ENCODE measurements at regions not wholly inside any gene's neighbourhood (a gene's known extent, or its start where the extent isn't known, plus 50 kb on each side); places are given as distances from the start of the nearest gene placed in this dataset.

DNA sequence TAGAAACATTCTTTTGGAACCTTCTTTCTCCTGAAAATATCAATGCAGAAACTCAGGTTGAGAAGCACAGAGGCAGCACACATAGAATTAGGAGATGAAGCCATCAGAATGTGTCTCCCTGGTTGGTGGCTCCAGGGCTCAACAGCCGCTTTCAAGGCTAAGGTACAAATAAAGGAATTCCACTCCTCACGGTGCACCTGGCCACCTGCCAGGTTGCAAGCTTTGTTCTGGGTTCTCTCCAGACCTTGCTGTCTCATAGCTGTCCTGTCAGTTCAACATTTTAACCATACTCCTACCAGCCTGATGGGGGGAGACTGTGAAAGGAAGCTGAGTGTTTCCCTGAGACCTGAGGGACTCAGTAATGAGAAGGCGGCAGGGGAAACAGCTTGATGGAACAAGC, 96.3 kb upstream of the HPF1 start:
- H3K4me2 ChIP-seq (ENCODE audit: low read length): no peak overlapping the region
- H3K36me3 ChIP-seq (ENCODE audit: insufficient read depth, low read length): no peaks in the 10 kb centered on the region
- no peaks in the 10 kb centered on the region for H3K9me3 ChIP-seq (ENCODE audit: low read length)
- intact Hi-C loops (cut with micrococcal nuclease; ENCODE audit: unreplicated experiment): no loop called here
- no peaks in the 10 kb centered on the region for H3K9me2 ChIP-seq (ENCODE audit: insufficient read depth, low read length)
- no TSS peak for BruUV-seq (replicated peaks)
- H4K20me1 ChIP-seq (ENCODE audit: insufficient read depth, low read length): no peaks in the 10 kb centered on the region
- H3K27ac ChIP-seq (ENCODE audit: low read depth, low read length, poor library complexity, severe bottlenecking): no peak overlapping the region
- H2AFZ ChIP-seq (ENCODE audit: low read length): no peak overlapping the region
- H3K4me1 ChIP-seq (ENCODE audit: insufficient read depth, low read length, poor library complexity, severe bottlenecking): no peaks in the 10 kb centered on the region
- CTCF ChIA-PET (ENCODE audit: unreplicated experiment): no interaction called here
- TF ChIP-seq EZH2phosphoT487 (IDR thresholded peaks at IDR 0.05; ENCODE audit: borderline replicate concordance, low read depth, low read length): no peak
- TF ChIP-seq, protein P1, sequence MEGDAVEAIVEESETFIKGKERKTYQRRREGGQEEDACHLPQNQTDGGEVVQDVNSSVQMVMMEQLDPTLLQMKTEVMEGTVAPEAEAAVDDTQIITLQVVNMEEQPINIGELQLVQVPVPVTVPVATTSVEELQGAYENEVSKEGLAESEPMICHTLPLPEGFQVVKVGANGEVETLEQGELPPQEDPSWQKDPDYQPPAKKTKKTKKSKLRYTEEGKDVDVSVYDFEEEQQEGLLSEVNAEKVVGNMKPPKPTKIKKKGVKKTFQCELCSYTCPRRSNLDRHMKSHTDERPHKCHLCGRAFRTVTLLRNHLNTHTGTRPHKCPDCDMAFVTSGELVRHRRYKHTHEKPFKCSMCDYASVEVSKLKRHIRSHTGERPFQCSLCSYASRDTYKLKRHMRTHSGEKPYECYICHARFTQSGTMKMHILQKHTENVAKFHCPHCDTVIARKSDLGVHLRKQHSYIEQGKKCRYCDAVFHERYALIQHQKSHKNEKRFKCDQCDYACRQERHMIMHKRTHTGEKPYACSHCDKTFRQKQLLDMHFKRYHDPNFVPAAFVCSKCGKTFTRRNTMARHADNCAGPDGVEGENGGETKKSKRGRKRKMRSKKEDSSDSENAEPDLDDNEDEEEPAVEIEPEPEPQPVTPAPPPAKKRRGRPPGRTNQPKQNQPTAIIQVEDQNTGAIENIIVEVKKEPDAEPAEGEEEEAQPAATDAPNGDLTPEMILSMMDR (conservative IDR thresholded peaks at IDR 0.05; ENCODE audit: low read length): no peak
- POLR2A ChIA-PET: no interaction called here
- DNase-seq (ENCODE audit: low spot score): no peak
- H3K4me3 ChIP-seq (ENCODE audit: low read depth, low read length, poor library complexity, severe bottlenecking): no peak overlapping the region
- H3K79me2 ChIP-seq (ENCODE audit: insufficient read depth, low read depth, low read length): no peaks in the 10 kb centered on the region

GRCh38 chr4:169852481-169852880, 94.7 kb upstream of the HPF1 start:
- no peaks in the 10 kb centered on the region for H3K9me2 ChIP-seq (ENCODE audit: insufficient read depth, low read length)
- no peaks in the 10 kb centered on the region for H3K9me3 ChIP-seq (ENCODE audit: low read length)
- H3K27ac ChIP-seq (ENCODE audit: low read depth, low read length, poor library complexity, severe bottlenecking): no peak overlapping the region
- H3K36me3 ChIP-seq (ENCODE audit: insufficient read depth, low read length): no peaks in the 10 kb centered on the region
- H3K4me1 ChIP-seq (ENCODE audit: insufficient read depth, low read length, poor library complexity, severe bottlenecking): no peaks in the 10 kb centered on the region
- no peak overlapping the region for H3K4me3 ChIP-seq (ENCODE audit: low read depth, low read length, poor library complexity, severe bottlenecking)
- POLR2A ChIA-PET: no interaction called here
- no peak overlapping the region for H3K4me2 ChIP-seq (ENCODE audit: low read length)
- H4K20me1 ChIP-seq (ENCODE audit: insufficient read depth, low read length): no peaks in the 10 kb centered on the region
- no peak overlapping the region for H2AFZ ChIP-seq (ENCODE audit: low read length)
- CTCF ChIA-PET (ENCODE audit: unreplicated experiment): no interaction called here
- no TSS peak for BruUV-seq (replicated peaks)
- DNase-seq (ENCODE audit: low spot score): no peak
- no peaks in the 10 kb centered on the region for H3K79me2 ChIP-seq (ENCODE audit: insufficient read depth, low read depth, low read length)
- TF ChIP-seq EZH2phosphoT487 (IDR thresholded peaks at IDR 0.05; ENCODE audit: borderline replicate concordance, low read depth, low read length): no peak
- TF ChIP-seq, protein P1 (conservative IDR thresholded peaks at IDR 0.05; ENCODE audit: low read length): no peak
- intact Hi-C loops (cut with micrococcal nuclease; ENCODE audit: unreplicated experiment): no loop called here

- POLR2A ChIA-PET: no interaction called here
- Histone ChIP-seq H3K4me1 (ENCODE audit: insufficient read depth, low read length, poor library complexity, severe bottlenecking) (no peaks in the 10 kb centered on the region), H3K9me3 (ENCODE audit: low read length) (no peaks in the 10 kb centered on the region), H3K79me2 (ENCODE audit: insufficient read depth, low read depth, low read length) (no peaks in the 10 kb centered on the region), H3K36me3 (ENCODE audit: insufficient read depth, low read length) (no peaks in the 10 kb centered on the region), H2AFZ (ENCODE audit: low read length) (no peak overlapping the region), H3K9me2 (ENCODE audit: insufficient read depth, low read length) (no peaks in the 10 kb centered on the region), H3K27ac (ENCODE audit: low read depth, low read length, poor library complexity, severe bottlenecking) (no peak overlapping the region), H3K4me2 (ENCODE audit: low read length) (no peak overlapping the region), H4K20me1 (ENCODE audit: insufficient read depth, low read length) (no peaks in the 10 kb centered on the region), H3K4me3 (ENCODE audit: low read depth, low read length, poor library complexity, severe bottlenecking) (no peak overlapping the region)
- TF ChIP-seq EZH2phosphoT487 (IDR thresholded peaks at IDR 0.05; ENCODE audit: borderline replicate concordance, low read depth, low read length): no peak
- TF ChIP-seq, protein P1 (conservative IDR thresholded peaks at IDR 0.05; ENCODE audit: low read length): no peak
- BruUV-seq (replicated peaks): no TSS peak
- CTCF ChIA-PET (ENCODE audit: unreplicated experiment): no interaction called here
- intact Hi-C loops (cut with micrococcal nuclease; ENCODE audit: unreplicated experiment): no loop called here
- DNase-seq (ENCODE audit: low spot score): no peak
Observed at GRCh38 chr4:169851750-169852149, 94.0 kb upstream of the HPF1 start.

Data from OCI-LY7 (cell line).